ENCODE measurements at regions not wholly inside any gene's neighbourhood (a gene's known extent, or its start where the extent isn't known, plus 50 kb on each side); places are given as distances from the start of the nearest gene placed in this dataset.

- Histone ChIP-seq H2AFZ (ENCODE audit: control insufficient read depth, low read depth, low read length) (no peak overlapping the region), H3K4me3 (no peak overlapping the region), H3K9ac (ENCODE audit: control insufficient read depth, insufficient read depth, low read length) (no peak overlapping the region), H3K4me2 (ENCODE audit: control insufficient read depth, insufficient read depth) (no peak overlapping the region), H3K79me2 (ENCODE audit: control insufficient read depth, insufficient read depth, low read length) (no peaks in the 10 kb centered on the region), H4K20me1 (ENCODE audit: control insufficient read depth, insufficient read depth) (no peaks in the 10 kb centered on the region), H3K4me1 (ENCODE audit: control insufficient read depth, insufficient read depth, low read length) (no peaks in the 10 kb centered on the region), H3K36me3 (ENCODE audit: control insufficient read depth in 2 of 2, insufficient read depth in 2 of 2, low read length in 1 of 2) (no peaks in the 10 kb centered on the region), H3K27ac (ENCODE audit: control insufficient read depth, insufficient read depth) (no peak overlapping the region), H3K27me3 (replicated peaks in 1 of 2; ENCODE audit: control insufficient read depth in 2 of 2, insufficient read depth in 2 of 2, low read length in 1 of 2) (no peaks in the 10 kb centered on the region), H3K9me3 (replicated peaks; ENCODE audit: control insufficient read depth, insufficient read depth, low read length) (no peaks in the 10 kb centered on the region)
- CTCF ChIA-PET: interaction anchor here (0.6 kb wide), 1 partner anchor 213 kb away, joined by 4 read pairs; no protein-coding TSS in a partner anchor
- in situ Hi-C loops (cut with MboI): no loop called here
- RAD21 ChIA-PET (ENCODE audit: unreplicated experiment): no interaction called here
- DNase-seq (ENCODE audit: low read depth, low spot score): no peak
- BruUV-seq (replicated peaks): no TSS peak
- intact Hi-C loops (cut with micrococcal nuclease; ENCODE audit: unreplicated experiment): no loop called here
- FAIRE-seq: no peak
- POLR2A ChIA-PET: no interaction called here
- ATAC-seq: no peak
- TF ChIP-seq IKZF2 (IDR thresholded peaks at IDR 0.05): no peak
- SMC1A ChIA-PET (ENCODE audit: uncharacterized antibody, unreplicated experiment): no interaction called here
Observed at GRCh38 chr5:87906962-87907361, 361.7 kb downstream of the TMEM161B start.

GRCh38 chr5:87900419-87900818 lies 368.2 kb downstream of the TMEM161B start:
- H4K20me1 ChIP-seq (ENCODE audit: control insufficient read depth, insufficient read depth): no peaks in the 10 kb centered on the region
- intact Hi-C loops (cut with micrococcal nuclease; ENCODE audit: unreplicated experiment) (no loop called here), in situ Hi-C loops (cut with MboI) (no loop called here)
- H3K9ac ChIP-seq (ENCODE audit: control insufficient read depth, insufficient read depth, low read length): no peak overlapping the region
- CTCF ChIA-PET: no interaction called here
- POLR2A ChIA-PET: no interaction called here
- no peaks in the 10 kb centered on the region for H3K36me3 ChIP-seq (ENCODE audit: control insufficient read depth in 2 of 2, insufficient read depth in 2 of 2, low read length in 1 of 2)
- no peak overlapping the region for H2AFZ ChIP-seq (ENCODE audit: control insufficient read depth, low read depth, low read length)
- no peaks in the 10 kb centered on the region for H3K4me1 ChIP-seq (ENCODE audit: control insufficient read depth, insufficient read depth, low read length)
- ATAC-seq: no peak
- 61% methylated on average over 2 of the region's 2 CpGs for WGBS (ENCODE audit: insufficient coverage, insufficient replicate concordance, low lambda C conversion rate, missing lambda C conversion rate)
- peaks cover 0 to 1% of the 10 kb centered on the region in 2 experiments; a peak in 2 of 4 replicates for H3K27me3 ChIP-seq (replicated peaks in 1 of 2; ENCODE audit: control insufficient read depth in 2 of 2, insufficient read depth in 2 of 2, low read length in 1 of 2)
- no peak overlapping the region for H3K27ac ChIP-seq (ENCODE audit: control insufficient read depth, insufficient read depth)
- H3K4me3 ChIP-seq: no peak overlapping the region
- SMC1A ChIA-PET (ENCODE audit: uncharacterized antibody, unreplicated experiment): no interaction called here
- no peak for DNase-seq (ENCODE audit: low read depth, low spot score)
- RAD21 ChIA-PET (ENCODE audit: unreplicated experiment): no interaction called here
- no TSS peak for BruUV-seq (replicated peaks)
- H3K79me2 ChIP-seq (ENCODE audit: control insufficient read depth, insufficient read depth, low read length): no peaks in the 10 kb centered on the region
- no peak for FAIRE-seq
- no peaks in the 10 kb centered on the region for H3K9me3 ChIP-seq (replicated peaks; ENCODE audit: control insufficient read depth, insufficient read depth, low read length)
- H3K4me2 ChIP-seq (ENCODE audit: control insufficient read depth, insufficient read depth): no peak overlapping the region
- TF ChIP-seq NKRF (conservative IDR thresholded peaks at IDR 0.05) (no peak), CBFB (IDR thresholded peaks at IDR 0.05; ENCODE audit: low read depth) (no peak), ZBTB11 (CRISPR knock-in tag; IDR thresholded peaks at IDR 0.05) (no peak), IKZF1 (conservative IDR thresholded peaks at IDR 0.05) (no peak), SUPT20H (IDR thresholded peaks at IDR 0.05; ENCODE audit: borderline replicate concordance, control insufficient read depth, low read depth, low read length) (no peak), BRCA1 (IDR thresholded peaks at IDR 0.05; ENCODE audit: low read depth, low read length) (no peak), E2F4 (IDR thresholded peaks at IDR 0.05; ENCODE audit: low read depth, low read length) (no peak), E4F1 (IDR thresholded peaks at IDR 0.05; ENCODE audit: borderline replicate concordance, partially characterized antibody) (no peak)

All from GM12878 (cell line).